GM10266 (cell line): ENCODE measurements at regions not wholly inside any gene's neighbourhood (a gene's known extent, or its start where the extent isn't known, plus 50 kb on each side); places are given as distances from the start of the nearest gene placed in this dataset.

ENCODE experiments used
- DNase-seq: peaks from one replicate; pipeline ENCODE4 v3.0.0; 2012; ENCODE audit errors: extremely low spot score
- TF ChIP-seq, protein P1 (sequence below): IDR thresholded peaks from 2 replicates; pipeline ENCODE4 v1.5.1; 2012; ENCODE audit warnings: mild to moderate bottlenecking, low read depth; ENCODE audit not compliant: control insufficient read depth, insufficient read depth; ENCODE audit errors: missing control alignments

DNA sequence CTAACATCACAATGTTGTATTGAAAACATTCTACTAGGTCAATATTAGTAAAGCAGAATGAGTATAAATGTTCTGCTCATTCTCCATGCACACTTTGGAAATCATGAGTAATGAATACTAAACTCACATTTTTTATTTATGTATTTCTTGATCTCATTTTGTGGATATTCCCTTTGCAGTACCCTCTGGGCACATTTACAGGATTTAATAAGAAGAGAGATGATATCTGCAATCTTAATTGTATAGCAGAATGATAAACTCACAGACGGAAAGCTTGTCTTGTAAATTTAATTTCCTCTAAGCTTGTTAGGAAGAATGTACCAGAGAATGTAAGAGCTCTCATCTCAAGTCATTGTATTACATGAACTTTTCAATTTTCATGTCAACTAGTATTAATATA, 1279.7 kb downstream of the PCDH7 start:
- TF ChIP-seq, protein P1, sequence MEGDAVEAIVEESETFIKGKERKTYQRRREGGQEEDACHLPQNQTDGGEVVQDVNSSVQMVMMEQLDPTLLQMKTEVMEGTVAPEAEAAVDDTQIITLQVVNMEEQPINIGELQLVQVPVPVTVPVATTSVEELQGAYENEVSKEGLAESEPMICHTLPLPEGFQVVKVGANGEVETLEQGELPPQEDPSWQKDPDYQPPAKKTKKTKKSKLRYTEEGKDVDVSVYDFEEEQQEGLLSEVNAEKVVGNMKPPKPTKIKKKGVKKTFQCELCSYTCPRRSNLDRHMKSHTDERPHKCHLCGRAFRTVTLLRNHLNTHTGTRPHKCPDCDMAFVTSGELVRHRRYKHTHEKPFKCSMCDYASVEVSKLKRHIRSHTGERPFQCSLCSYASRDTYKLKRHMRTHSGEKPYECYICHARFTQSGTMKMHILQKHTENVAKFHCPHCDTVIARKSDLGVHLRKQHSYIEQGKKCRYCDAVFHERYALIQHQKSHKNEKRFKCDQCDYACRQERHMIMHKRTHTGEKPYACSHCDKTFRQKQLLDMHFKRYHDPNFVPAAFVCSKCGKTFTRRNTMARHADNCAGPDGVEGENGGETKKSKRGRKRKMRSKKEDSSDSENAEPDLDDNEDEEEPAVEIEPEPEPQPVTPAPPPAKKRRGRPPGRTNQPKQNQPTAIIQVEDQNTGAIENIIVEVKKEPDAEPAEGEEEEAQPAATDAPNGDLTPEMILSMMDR, result no peak
- no peak for DNase-seq

DNA sequence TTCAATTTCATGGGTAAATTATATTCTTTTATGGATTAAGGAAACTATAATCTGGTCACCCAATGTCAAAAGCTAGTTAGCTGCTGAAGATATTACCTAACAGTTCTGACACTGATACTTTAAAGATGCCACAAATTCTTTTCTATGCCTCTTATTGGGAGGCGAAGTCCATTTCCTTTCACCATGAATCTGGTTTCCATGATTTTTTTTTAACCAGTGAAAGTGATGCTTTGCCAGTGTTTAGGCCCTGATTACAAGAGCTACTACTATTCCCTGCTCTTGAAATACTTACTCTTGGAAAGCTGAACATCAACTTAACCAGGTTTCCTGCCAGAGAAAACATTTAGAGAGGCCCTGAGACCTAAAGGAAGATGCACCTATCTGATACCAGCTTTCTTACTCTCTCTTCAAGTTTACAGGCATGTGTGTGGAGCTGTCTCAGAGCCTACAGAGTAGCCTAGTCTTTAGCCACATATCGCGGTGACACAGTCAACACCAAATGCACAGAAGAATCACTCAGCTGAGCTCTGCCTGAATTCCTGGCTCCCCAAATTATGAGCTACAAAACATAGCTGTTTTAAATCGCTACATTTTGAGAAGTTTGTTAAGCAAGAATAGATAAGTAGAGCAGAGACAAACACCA, 1280.8 kb downstream of the PCDH7 start:
- DNase-seq, result no peak
- TF ChIP-seq, protein P1, result no peak

DNA sequence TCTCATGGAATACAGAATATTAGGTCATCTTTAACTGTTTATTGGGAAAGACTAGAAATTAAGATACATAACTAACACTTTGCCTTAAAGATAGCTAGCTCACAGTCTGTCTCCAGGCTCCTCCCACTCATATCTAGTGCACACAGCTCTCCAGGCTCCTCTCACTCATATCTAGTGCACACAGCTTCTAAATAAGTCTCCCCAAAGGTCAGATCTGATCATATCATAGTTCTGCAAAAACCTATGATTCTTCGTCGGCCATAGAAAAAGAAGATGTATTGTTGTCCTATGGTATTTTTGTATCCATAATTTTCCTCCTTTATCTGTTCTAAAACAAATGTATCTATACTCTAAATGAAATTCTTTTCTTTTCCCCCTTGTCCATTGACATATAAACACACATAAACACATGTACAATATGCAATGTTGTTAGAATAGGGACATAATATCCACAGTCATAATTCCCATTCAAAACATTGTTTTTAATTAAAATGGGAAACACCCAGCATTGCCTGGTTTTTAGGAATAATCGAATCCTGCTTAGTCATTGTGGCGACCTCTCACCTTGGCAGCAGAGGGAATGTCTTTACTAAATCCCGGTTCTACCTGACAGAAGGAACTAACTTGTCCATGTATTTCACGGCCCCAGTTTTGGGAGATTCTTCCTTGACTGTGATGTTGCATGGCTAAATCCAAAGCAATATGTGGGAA, 1282.0 kb downstream of the PCDH7 start:
- DNase-seq, result no peak
- TF ChIP-seq, protein P1, result no peak

DNA sequence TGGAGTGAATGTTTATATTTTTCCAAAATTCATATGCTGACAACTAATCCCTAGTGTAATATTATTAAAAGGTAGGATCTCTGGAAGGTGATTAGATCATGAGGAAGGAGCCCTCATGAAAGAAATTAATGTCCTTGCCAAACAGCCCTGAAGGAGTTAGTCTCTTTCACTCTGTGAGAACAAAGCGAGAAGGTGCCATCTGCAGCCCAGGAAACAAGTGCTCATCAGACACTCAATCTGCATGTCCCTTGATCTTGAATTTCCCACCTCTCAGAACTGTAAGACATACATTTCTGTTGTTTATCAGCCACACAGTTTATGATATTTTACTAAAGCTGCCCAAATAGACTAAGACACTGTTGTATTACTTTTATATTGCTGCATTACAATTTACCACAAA, 1283.4 kb downstream of the PCDH7 start:
- no peak for DNase-seq
- TF ChIP-seq, protein P1, result no peak

DNA sequence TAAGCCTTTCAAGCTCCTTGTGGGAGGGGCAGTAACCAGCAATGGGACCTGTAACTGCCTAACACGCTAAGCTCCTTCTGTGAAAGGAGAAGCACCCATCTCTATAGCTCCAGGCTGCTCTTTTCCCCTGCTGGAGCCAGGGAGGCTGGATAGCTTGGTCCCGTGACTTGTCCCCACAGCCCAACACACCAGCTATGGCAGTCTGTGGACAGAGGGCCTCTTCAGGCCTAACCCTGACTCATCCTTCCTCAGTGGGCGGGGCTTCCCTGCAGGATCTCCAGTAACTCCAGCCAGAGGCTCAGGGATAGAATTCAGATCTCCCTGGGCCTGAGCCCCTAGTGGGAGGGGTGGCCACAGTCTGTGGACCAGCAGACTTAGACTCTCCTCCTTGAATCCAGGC, 1290.1 kb downstream of the PCDH7 start:
- DNase-seq, result no peak
- TF ChIP-seq, protein P1, result no peak

DNA sequence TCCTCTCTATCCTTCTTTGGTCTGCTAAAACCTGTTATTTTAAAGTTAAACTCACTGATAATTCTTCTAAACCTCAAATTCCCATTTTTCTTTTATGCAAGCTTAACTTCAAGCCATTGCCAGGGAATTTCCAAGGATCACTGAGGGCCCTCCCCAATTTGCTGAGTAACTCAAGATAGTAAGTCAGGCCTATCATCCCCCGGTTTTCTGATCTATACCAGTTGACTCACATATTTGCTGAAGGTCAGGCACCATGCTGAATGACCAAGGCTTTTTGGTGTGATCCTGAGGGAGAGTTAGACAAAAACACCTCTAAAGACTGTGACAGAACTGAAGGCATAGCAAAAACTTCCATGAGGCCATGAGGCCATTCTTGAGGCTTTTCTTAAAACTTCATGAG, 1301.9 kb downstream of the PCDH7 start:
- no peak for DNase-seq
- TF ChIP-seq, protein P1, result no peak

DNA sequence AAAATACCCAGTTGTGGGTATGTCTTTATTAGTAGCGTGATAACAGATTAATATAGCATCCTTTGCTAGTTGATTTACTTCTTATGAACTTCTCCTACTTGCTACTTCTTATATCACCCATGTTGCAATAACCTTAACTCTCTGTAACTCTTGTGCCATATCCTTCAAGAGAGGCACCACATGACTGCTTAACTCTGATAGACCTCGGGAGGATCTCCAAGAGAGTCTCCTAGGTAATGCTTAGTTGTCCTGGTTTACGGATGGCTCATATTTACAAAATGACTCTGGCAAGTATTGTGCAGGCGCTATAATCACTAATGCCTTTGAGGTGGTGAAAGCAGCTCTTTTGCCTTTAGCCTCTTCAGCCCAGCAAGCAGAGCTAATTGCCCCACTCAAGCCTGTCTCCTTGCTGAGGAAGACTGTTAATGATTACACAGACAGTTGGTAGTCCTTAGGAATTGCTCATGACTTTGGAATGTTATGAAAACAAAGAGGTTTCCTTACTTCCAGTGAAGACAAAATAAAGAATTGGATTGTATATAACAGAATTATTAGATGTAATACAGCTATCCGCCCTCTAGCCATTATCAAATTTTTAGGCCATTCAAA, 1305.8 kb downstream of the PCDH7 start:
- TF ChIP-seq, protein P1, result no peak

More for the DNA sequence above, 1305.8 kb downstream of the PCDH7 start:
- no peak for DNase-seq
